K562 (cell line): ENCODE measurements at regions not wholly inside any gene's neighbourhood (a gene's known extent, or its start where the extent isn't known, plus 50 kb on each side); places are given as distances from the start of the nearest gene placed in this dataset.

ENCODE experiments used
- ARID4B ChIP-seq: sonication (generic); formaldehyde crosslinking; IDR thresholded peaks from 2 replicates; pipeline ENCODE4 v1.8.0; 2022; ENCODE audit warnings: mild to moderate bottlenecking, missing genetic modification reagents
- ETS1 ChIP-seq: conservative IDR thresholded peaks from 2 replicates; pipeline ENCODE4 v1.6.1; 2011; ENCODE audit warnings: low read depth, mild to moderate bottlenecking, low read length; ENCODE audit not compliant: control insufficient read depth
- HINFP ChIP-seq: fragments of 450-650 bp; conservative IDR thresholded peaks from 2 replicates; pipeline ENCODE4 v1.6.1; 2016; ENCODE audit warnings: missing genetic modification characterization, low read depth, mild to moderate bottlenecking, control low read depth, missing compliant biosample characterization
- PATZ1 ChIP-seq: fragments of 250-450 bp; sonication (Bioruptor Pico); IDR thresholded peaks from 2 replicates; pipeline ENCODE4 v1.5.0; 2020; ENCODE audit warnings: mild to moderate bottlenecking, borderline replicate concordance
- SIN3A ChIP-seq, 2 experiments: fragments of 150-350 bp in 1 of 2; IDR thresholded peaks; 2 replicates each; pipeline ENCODE4 v1.6.1; 2011 to 2016; ENCODE audit warnings: borderline replicate concordance in 2 of 2, low read depth in 2 of 2, low read length in 2 of 2, mild to moderate bottlenecking in 2 of 2, moderate library complexity in 2 of 2; ENCODE audit not compliant: control insufficient read depth in 1 of 2

- TF ChIP-seq HINFP (tag) (no peak), PATZ1 (CRISPR knock-in tag) (no peak), SIN3A (IDR thresholded peaks at IDR 0.05; ENCODE audit: borderline replicate concordance in 2 of 2, control insufficient read depth in 1 of 2, low read depth in 2 of 2, low read length in 2 of 2) (no peak), ARID4B (CRISPR knock-in tag) (no peak), ETS1 (no peak)
Observed at GRCh38 chr15:47573673-47574072, 143.6 kb upstream of the SEMA6D start (continued).
